ENCODE measurements at regions not wholly inside any gene's neighbourhood (a gene's known extent, or its start where the extent isn't known, plus 50 kb on each side); places are given as distances from the start of the nearest gene placed in this dataset.

- no peak for TF ChIP-seq CTCF (conservative IDR thresholded peaks at IDR 0.05 in 1 of 2, IDR thresholded peaks at IDR 0.05 in 1 of 2; ENCODE audit: low read depth in 1 of 2, low read length in 2 of 2)
- no peak for TF ChIP-seq EZH2 (IDR thresholded peaks at IDR 0.05; ENCODE audit: low read length, missing control alignments)
These were observed 1777.1 kb downstream of the OLFM4 start for GRCh38 chr13:54805743-54806142.
